ENCODE measurements at regions not wholly inside any gene's neighbourhood (a gene's known extent, or its start where the extent isn't known, plus 50 kb on each side); places are given as distances from the start of the nearest gene placed in this dataset.

- TF ChIP-seq EP300 (IDR thresholded peaks at IDR 0.05; ENCODE audit: borderline replicate concordance in 1 of 2, low read depth in 2 of 2, low read length in 2 of 2) (peak in 1 of 2 experiments; percentile 57; a peak in 1 of 3 replicates), JUND (IDR thresholded peaks at IDR 0.05; ENCODE audit: low read length) (peak; percentile 54; the same call in 1 of the 2 replicates), EGR1 (IDR thresholded peaks at IDR 0.05; ENCODE audit: borderline replicate concordance, low read depth, low read length) (peak; percentile 93), ATF3 (IDR thresholded peaks at IDR 0.05; ENCODE audit: insufficient read depth, low read depth, low read length) (0 out of 2 replicates have a peak, but pooled peaks have one; percentile 4), CTCF (IDR thresholded peaks at IDR 0.05; ENCODE audit: control extremely low read depth in 1 of 3, insufficient read depth in 1 of 3, low read depth in 1 of 3, low read length in 3 of 3) (peak; percentile 93 to 98 (median 98)), CBX8 (IDR thresholded peaks at IDR 0.05; ENCODE audit: borderline replicate concordance, low read depth, low read length) (no peak), POLR2AphosphoS5 (IDR thresholded peaks at IDR 0.05; ENCODE audit: low read depth, low read length) (no peak), NANOG (IDR thresholded peaks at IDR 0.05; ENCODE audit: insufficient read depth, low read depth, low read length, poor library complexity, severe bottlenecking) (no peak), ASH2L (IDR thresholded peaks at IDR 0.05; ENCODE audit: low read length) (no peak), KDM4A (IDR thresholded peaks at IDR 0.05; ENCODE audit: low read depth, low read length, severe bottlenecking) (no peak), ATF2 (IDR thresholded peaks at IDR 0.05; ENCODE audit: low read length) (peak; percentile 51; the same call in 1 of the 2 replicates), HDAC2 (IDR thresholded peaks at IDR 0.05; ENCODE audit: borderline replicate concordance in 1 of 2, low read depth in 2 of 2, low read length in 2 of 2) (no peak), TEAD4 (IDR thresholded peaks at IDR 0.05; ENCODE audit: low read depth, low read length) (no peak), SAP30 (IDR thresholded peaks at IDR 0.05; ENCODE audit: insufficient read depth, insufficient replicate concordance, low read length) (no peak), SIX5 (IDR thresholded peaks at IDR 0.05; ENCODE audit: low read depth, low read length) (no peak), CHD1 (IDR thresholded peaks at IDR 0.05; ENCODE audit: low read depth, low read length) (no peak), NRF1 (IDR thresholded peaks at IDR 0.05; ENCODE audit: low read depth, low read length) (no peak), RNF2 (IDR thresholded peaks at IDR 0.05; ENCODE audit: borderline replicate concordance, low read depth, low read length, missing control alignments, poor library complexity, severe bottlenecking) (no peak)
These were observed 78.4 kb upstream of the LRRN2 start (continued) for GRCh38 chr1:204763773-204764427.
